Esophagus muscularis mucosa (tissue), 4 donors: ENCODE measurements at regions not wholly inside any gene's neighbourhood (a gene's known extent, or its start where the extent isn't known, plus 50 kb on each side); places are given as distances from the start of the nearest gene placed in this dataset.

Experiments used
- DNase-seq: peaks from one replicate; pipeline ENCODE4 v3.0.0-alpha.2; 2017; ENCODE audit errors: extremely low spot score
- H3K27ac ChIP-seq, 4 donors: fragments of 200-600 bp; sonication (generic); replicated peaks in 1 of 4; 1 replicate in 3 of 4; 2 replicates in 1 of 4; pipeline ENCODE4 v1.5.1; 2016 to 2019; ENCODE audit warnings: mild to moderate bottlenecking in 1 of 4
- H3K27me3 ChIP-seq, 4 donors: fragments of 200-600 bp; sonication (generic); one replicate each; pipeline versions ENCODE4 v1.5.1 to v1.6.0; 2016 to 2019
- H3K36me3 ChIP-seq, 4 donors: fragments of 200-600 bp; sonication (generic); one replicate each; pipeline ENCODE4 v1.5.1; 2016 to 2019
- H3K4me1 ChIP-seq, 4 donors: fragments of 200-600 bp; sonication (generic); one replicate each; pipeline ENCODE4 v1.5.1; 2016 to 2019
- H3K4me3 ChIP-seq, 4 donors: fragments of 200-600 bp; sonication (generic); 1 replicate in 2 of 4; 2 replicates in 2 of 4; pipeline ENCODE4 v1.5.1; 2016 to 2019; ENCODE audit warnings: mild to moderate bottlenecking in 4 of 4, moderate library complexity in 1 of 4
- H3K9me3 ChIP-seq, 4 donors: fragments of 200-600 bp; sonication (generic); 1 replicate in 3 of 4; 2 replicates in 1 of 4; pipeline ENCODE4 v1.5.1; 2016 to 2019
- CTCF ChIP-seq, 3 experiments: fragments of 200-600 bp in 2 of 3; fragments of 450-650 bp in 1 of 3; sonication (generic) in 2 of 3; IDR thresholded peaks; one replicate each; pipeline ENCODE4 v1.5.1; 2017 to 2019; ENCODE audit warnings: antibody characterized with exemption in 3 of 3, mild to moderate bottlenecking in 2 of 3, moderate library complexity in 1 of 3
- EP300 ChIP-seq: sonication (generic); formaldehyde crosslinking; IDR thresholded peaks from one replicate; pipeline ENCODE4 v1.6.1; 2017; ENCODE audit warnings: antibody characterized with exemption
- POLR2A ChIP-seq: fragments of 450-650 bp; IDR thresholded peaks from one replicate; pipeline ENCODE4 v1.6.1; 2017; ENCODE audit warnings: antibody characterized with exemption, moderate library complexity, mild to moderate bottlenecking, low read depth
- POLR2AphosphoS5 ChIP-seq, 2 donors: sonication (generic); formaldehyde crosslinking; IDR thresholded peaks; one replicate each; pipeline ENCODE4 v1.6.1; 2017; ENCODE audit warnings: antibody characterized with exemption in 2 of 2
- WGBS: methylation state at CpG from one replicate; pipeline ENCODE4 v1.1.5; 2018; 5-methylcytosine and 5-hydroxymethylcytosine counted together
- intact Hi-C: fragments of 100-400 bp; cut with DNase I; formaldehyde crosslinking; loops from one replicate; pipeline ENCODE4 v1.15.1; 2023

- intact Hi-C loops = no loop called here
- Histone ChIP-seq H3K36me3 (no peaks in the 10 kb centered on the region), H3K27ac (no peak overlapping the region), H3K9me3 (no peaks in the 10 kb centered on the region), H3K4me1 (peaks cover 0 to 9% (median 8%) of the 10 kb centered on the region in 4 donors), H3K27me3 (no peaks in the 10 kb centered on the region), H3K4me3 (no peak overlapping the region)
- TF ChIP-seq POLR2AphosphoS5 (IDR thresholded peaks at IDR 0.05) = no peak
- WGBS = 100% methylated on average over 3 of the region's 3 CpGs
- peak; percentile 66 for DNase-seq
These were observed 74.8 kb upstream of the ENPP6 start for GRCh38 chr4:184292465-184292867.

- DNase-seq = no peak
- no peaks in the 10 kb centered on the region for H3K36me3 ChIP-seq
- WGBS = 92% methylated on average over 3 of the region's 3 CpGs
- intact Hi-C loops = loop anchor here (5.0 kb wide), 1 partner anchor 248 kb away; no protein-coding TSS in a partner anchor
- H3K27ac ChIP-seq = no peak overlapping the region
- no peak overlapping the region for H3K4me3 ChIP-seq
- no peaks in the 10 kb centered on the region for H3K9me3 ChIP-seq
- H3K4me1 ChIP-seq = peaks cover 0 to 10% (median 9%) of the 10 kb centered on the region in 4 donors
- no peak for TF ChIP-seq CTCF (IDR thresholded peaks at IDR 0.05)
- TF ChIP-seq POLR2AphosphoS5 (IDR thresholded peaks at IDR 0.05) = no peak
- TF ChIP-seq EP300 = no peak
- no peak for TF ChIP-seq POLR2A
- H3K27me3 ChIP-seq = no peaks in the 10 kb centered on the region
These were observed 71.5 kb upstream of the ENPP6 start for GRCh38 chr4:184289179-184289535.

DNA sequence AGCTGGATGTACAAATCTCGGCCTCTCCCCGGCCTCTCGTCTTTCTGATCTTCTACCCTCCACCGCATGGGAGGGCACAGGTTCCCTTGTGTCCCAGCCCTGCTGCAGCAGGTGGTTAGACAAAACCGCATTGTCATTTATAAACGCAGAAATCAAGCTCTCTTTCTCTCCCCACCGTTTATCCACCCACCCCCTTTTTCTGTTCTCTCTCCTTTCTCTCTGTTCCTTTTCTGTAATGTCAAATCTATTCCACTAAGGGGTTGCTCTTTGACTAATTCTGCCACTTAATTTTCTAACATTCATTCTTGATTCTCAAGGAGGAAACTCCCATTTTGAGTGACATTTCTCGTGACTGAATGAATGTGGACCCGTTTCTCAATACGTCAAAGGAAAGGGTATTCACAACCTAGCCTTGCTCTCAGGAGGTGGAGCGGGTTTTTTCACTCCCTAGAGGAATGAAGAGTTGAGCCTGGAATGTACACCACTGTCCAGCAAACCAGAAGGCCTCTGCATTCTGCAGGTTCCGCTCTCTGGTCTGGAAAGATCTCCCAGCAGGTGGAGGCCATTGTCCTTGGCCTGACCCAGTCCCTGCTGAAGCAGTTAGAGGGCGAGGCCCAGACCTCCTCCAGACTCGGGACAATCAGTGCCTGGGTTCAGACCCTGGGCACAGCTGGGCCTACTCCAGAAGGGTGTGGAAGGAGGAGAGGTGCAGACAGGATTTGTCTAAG, 70.9 kb upstream of the ENPP6 start:
- H3K27ac ChIP-seq = no peak overlapping the region

GRCh38 chr4:184287697-184288255, 70.1 kb upstream of the ENPP6 start:
- TF ChIP-seq CTCF (IDR thresholded peaks at IDR 0.05) = peak; percentile 25 to 44 (median 37)
- TF ChIP-seq POLR2AphosphoS5 (IDR thresholded peaks at IDR 0.05) = no peak
- Histone ChIP-seq H3K4me1 (peaks cover 0 to 10% (median 10%) of the 10 kb centered on the region in 4 donors), H3K36me3 (no peaks in the 10 kb centered on the region), H3K27me3 (no peaks in the 10 kb centered on the region), H3K27ac (no peak overlapping the region), H3K4me3 (no peak overlapping the region), H3K9me3 (no peaks in the 10 kb centered on the region)
- peak; percentile 77 for DNase-seq
- intact Hi-C loops = loop anchor here (5.0 kb wide), 1 partner anchor 250 kb away; no protein-coding TSS in a partner anchor
- WGBS = 28% methylated on average over 5 of the region's 5 CpGs

More for the DNA sequence above, 70.9 kb upstream of the ENPP6 start:
- peak; percentile 78 for DNase-seq
- Histone ChIP-seq H3K9me3 (no peaks in the 10 kb centered on the region), H3K4me3 (no peak overlapping the region), H3K4me1 (peaks cover 0 to 10% (median 9%) of the 10 kb centered on the region in 4 donors), H3K36me3 (no peaks in the 10 kb centered on the region), H3K27me3 (no peaks in the 10 kb centered on the region)
- intact Hi-C loops = loop anchor here (5.0 kb wide), 1 partner anchor 249 kb away; no protein-coding TSS in a partner anchor
- TF ChIP-seq POLR2AphosphoS5 (IDR thresholded peaks at IDR 0.05) (no peak), CTCF (IDR thresholded peaks at IDR 0.05) (no peak), EP300 (no peak), POLR2A (no peak)
- WGBS = 80% methylated on average over 13 of the region's 14 CpGs

DNA sequence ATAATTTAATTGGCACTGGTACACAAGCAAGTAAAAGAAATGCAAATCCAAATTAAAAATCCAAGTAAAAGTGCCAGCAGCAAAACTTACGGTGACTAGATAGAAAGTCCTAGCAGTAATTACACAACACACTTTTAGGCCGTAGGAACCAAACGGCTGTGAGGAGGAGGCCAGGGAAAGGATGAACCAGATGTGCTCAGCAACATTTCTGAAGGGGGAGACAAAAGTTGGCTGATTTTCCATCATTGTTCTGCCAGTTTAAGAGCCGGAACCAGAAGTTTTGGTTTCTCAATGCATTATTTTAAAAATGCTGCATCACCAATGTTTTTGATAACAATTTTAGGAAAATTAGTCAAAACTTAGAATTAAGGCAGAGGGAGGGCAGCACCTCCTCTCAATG, 68.7 kb upstream of the ENPP6 start:
- DNase-seq = peak; percentile 64
- Histone ChIP-seq H3K9me3 (no peaks in the 10 kb centered on the region), H3K36me3 (no peaks in the 10 kb centered on the region), H3K4me1 (peaks cover 12 to 24% (median 17%) of the 10 kb centered on the region in 4 donors), H3K4me3 (no peak overlapping the region), H3K27ac (no peak overlapping the region), H3K27me3 (no peaks in the 10 kb centered on the region)
- 66% methylated on average over 4 of the region's 4 CpGs for WGBS
- intact Hi-C loops = loop anchor here (5.0 kb wide), 1 partner anchor 251 kb away; no protein-coding TSS in a partner anchor
- no peak for TF ChIP-seq EP300
- TF ChIP-seq POLR2A = no peak
